ENCODE measurements at regions not wholly inside any gene's neighbourhood (a gene's known extent, or its start where the extent isn't known, plus 50 kb on each side); places are given as distances from the start of the nearest gene placed in this dataset.

DNA sequence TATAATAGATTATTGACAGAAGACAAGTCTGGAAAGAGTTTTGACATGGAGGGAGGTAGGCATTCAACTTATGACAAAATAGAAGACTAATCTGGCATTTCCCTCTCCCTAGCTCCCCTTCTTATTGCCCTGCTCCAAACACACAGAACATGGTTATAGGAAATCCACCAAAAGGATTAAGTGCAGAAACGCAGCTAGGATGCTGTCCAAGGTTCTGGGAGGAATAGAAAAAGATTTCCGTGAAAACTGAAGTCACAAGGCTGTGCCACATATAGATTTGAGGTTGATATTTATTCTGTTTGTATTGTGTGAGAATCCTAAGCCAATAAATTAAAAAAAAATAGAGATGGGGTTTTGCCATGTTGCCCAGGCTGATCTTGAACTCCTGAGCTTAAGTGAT is 107.9 kb upstream of the MAP3K7 start:
- H3K36me3 ChIP-seq (replicated peaks; ENCODE audit: low read depth, low read length): no peaks in the 10 kb centered on the region
- no peaks in the 10 kb centered on the region for H3K27me3 ChIP-seq (ENCODE audit: low read depth, low read length)
- peaks cover 3% of the 10 kb centered on the region for H3K4me1 ChIP-seq (ENCODE audit: low read length)
- H4K20me1 ChIP-seq (ENCODE audit: insufficient read depth, low read length): no peaks in the 10 kb centered on the region
- H3K9me3 ChIP-seq (ENCODE audit: insufficient read depth, low read length): no peaks in the 10 kb centered on the region
- H3K27ac ChIP-seq (ENCODE audit: low read length): no peak overlapping the region
- H3K4me2 ChIP-seq (ENCODE audit: low read length): no peak overlapping the region
- H3K79me2 ChIP-seq (ENCODE audit: low read length): no peaks in the 10 kb centered on the region
- H3K9ac ChIP-seq (ENCODE audit: low read length): no peak overlapping the region
- no peak overlapping the region for H3K4me3 ChIP-seq (ENCODE audit: low read length)
- TF ChIP-seq EZH2phosphoT487 (IDR thresholded peaks at IDR 0.05; ENCODE audit: low read depth): no peak
- TF ChIP-seq, protein P1, sequence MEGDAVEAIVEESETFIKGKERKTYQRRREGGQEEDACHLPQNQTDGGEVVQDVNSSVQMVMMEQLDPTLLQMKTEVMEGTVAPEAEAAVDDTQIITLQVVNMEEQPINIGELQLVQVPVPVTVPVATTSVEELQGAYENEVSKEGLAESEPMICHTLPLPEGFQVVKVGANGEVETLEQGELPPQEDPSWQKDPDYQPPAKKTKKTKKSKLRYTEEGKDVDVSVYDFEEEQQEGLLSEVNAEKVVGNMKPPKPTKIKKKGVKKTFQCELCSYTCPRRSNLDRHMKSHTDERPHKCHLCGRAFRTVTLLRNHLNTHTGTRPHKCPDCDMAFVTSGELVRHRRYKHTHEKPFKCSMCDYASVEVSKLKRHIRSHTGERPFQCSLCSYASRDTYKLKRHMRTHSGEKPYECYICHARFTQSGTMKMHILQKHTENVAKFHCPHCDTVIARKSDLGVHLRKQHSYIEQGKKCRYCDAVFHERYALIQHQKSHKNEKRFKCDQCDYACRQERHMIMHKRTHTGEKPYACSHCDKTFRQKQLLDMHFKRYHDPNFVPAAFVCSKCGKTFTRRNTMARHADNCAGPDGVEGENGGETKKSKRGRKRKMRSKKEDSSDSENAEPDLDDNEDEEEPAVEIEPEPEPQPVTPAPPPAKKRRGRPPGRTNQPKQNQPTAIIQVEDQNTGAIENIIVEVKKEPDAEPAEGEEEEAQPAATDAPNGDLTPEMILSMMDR (IDR thresholded peaks at IDR 0.05; ENCODE audit: low read depth, low read length): no peak
- H2AFZ ChIP-seq (ENCODE audit: low read depth, low read length): no peak overlapping the region

DNA sequence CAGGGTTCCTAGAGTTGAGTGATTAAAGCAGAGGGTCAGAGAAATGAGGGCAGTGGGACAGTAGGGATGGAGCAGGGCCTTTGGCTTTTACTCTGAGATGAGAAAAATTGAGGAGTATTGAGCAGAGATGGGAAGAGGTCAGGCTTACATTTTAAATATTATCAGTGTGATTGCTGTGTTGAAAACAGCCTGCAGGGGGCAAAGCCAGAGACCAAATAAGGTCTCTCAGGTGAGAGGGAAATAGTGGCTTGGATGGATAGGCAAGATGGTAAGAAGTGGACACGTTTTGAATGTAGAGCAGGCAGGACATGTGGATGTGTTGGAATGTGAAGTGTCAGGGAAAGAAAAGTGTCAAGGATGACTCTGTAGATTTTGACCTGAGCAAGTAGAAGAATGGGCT is 105.0 kb upstream of the MAP3K7 start:
- no peaks in the 10 kb centered on the region for H3K27me3 ChIP-seq (ENCODE audit: low read depth, low read length)
- H3K9me3 ChIP-seq (ENCODE audit: insufficient read depth, low read length): no peaks in the 10 kb centered on the region
- no peak overlapping the region for H3K4me2 ChIP-seq (ENCODE audit: low read length)
- no peak overlapping the region for H3K9ac ChIP-seq (ENCODE audit: low read length)
- H3K27ac ChIP-seq (ENCODE audit: low read length): no peak overlapping the region
- H3K36me3 ChIP-seq (replicated peaks; ENCODE audit: low read depth, low read length): no peaks in the 10 kb centered on the region
- no peaks in the 10 kb centered on the region for H4K20me1 ChIP-seq (ENCODE audit: insufficient read depth, low read length)
- no peak for TF ChIP-seq EZH2phosphoT487 (IDR thresholded peaks at IDR 0.05; ENCODE audit: low read depth)
- TF ChIP-seq, protein P1 (IDR thresholded peaks at IDR 0.05; ENCODE audit: low read depth, low read length): peak; percentile 34
- no peaks in the 10 kb centered on the region for H3K79me2 ChIP-seq (ENCODE audit: low read length)
- H3K4me1 ChIP-seq (ENCODE audit: low read length): peaks cover 17% of the 10 kb centered on the region
- H2AFZ ChIP-seq (ENCODE audit: low read depth, low read length): no peak overlapping the region
- H3K4me3 ChIP-seq (ENCODE audit: low read length): no peak overlapping the region

- Histone ChIP-seq H3K4me1 (ENCODE audit: low read length) (peaks cover 17% of the 10 kb centered on the region), H4K20me1 (ENCODE audit: insufficient read depth, low read length) (no peaks in the 10 kb centered on the region), H3K4me3 (ENCODE audit: low read length) (no peak overlapping the region), H2AFZ (ENCODE audit: low read depth, low read length) (no peak overlapping the region), H3K79me2 (ENCODE audit: low read length) (no peaks in the 10 kb centered on the region), H3K4me2 (ENCODE audit: low read length) (peak overlapping the region; percentile 27), H3K27me3 (ENCODE audit: low read depth, low read length) (no peaks in the 10 kb centered on the region), H3K36me3 (replicated peaks; ENCODE audit: low read depth, low read length) (no peaks in the 10 kb centered on the region), H3K9ac (ENCODE audit: low read length) (no peak overlapping the region), H3K27ac (ENCODE audit: low read length) (peak overlapping the region; percentile 12; the same call in 1 of the 2 replicates), H3K9me3 (ENCODE audit: insufficient read depth, low read length) (no peaks in the 10 kb centered on the region)
- TF ChIP-seq EZH2phosphoT487 (IDR thresholded peaks at IDR 0.05; ENCODE audit: low read depth): no peak
- TF ChIP-seq, protein P1 (IDR thresholded peaks at IDR 0.05; ENCODE audit: low read depth, low read length): no peak
These were observed 102.3 kb upstream of the MAP3K7 start for GRCh38 chr6:90689172-90689571.

- H3K4me2 ChIP-seq (ENCODE audit: low read length): no peak overlapping the region
- no peak overlapping the region for H3K27ac ChIP-seq (ENCODE audit: low read length)
- H3K27me3 ChIP-seq (ENCODE audit: low read depth, low read length): no peaks in the 10 kb centered on the region
- peaks cover 17% of the 10 kb centered on the region for H3K4me1 ChIP-seq (ENCODE audit: low read length)
- H3K36me3 ChIP-seq (replicated peaks; ENCODE audit: low read depth, low read length): no peaks in the 10 kb centered on the region
- no peak overlapping the region for H2AFZ ChIP-seq (ENCODE audit: low read depth, low read length)
- H3K9me3 ChIP-seq (ENCODE audit: insufficient read depth, low read length): no peaks in the 10 kb centered on the region
- H4K20me1 ChIP-seq (ENCODE audit: insufficient read depth, low read length): no peaks in the 10 kb centered on the region
- H3K79me2 ChIP-seq (ENCODE audit: low read length): no peaks in the 10 kb centered on the region
- H3K4me3 ChIP-seq (ENCODE audit: low read length): no peak overlapping the region
- TF ChIP-seq EZH2phosphoT487 (IDR thresholded peaks at IDR 0.05; ENCODE audit: low read depth): no peak
- H3K9ac ChIP-seq (ENCODE audit: low read length): no peak overlapping the region
These were observed 101.0 kb upstream of the MAP3K7 start for GRCh38 chr6:90687775-90688380.

All from OCI-LY3 (cell line).